HL-60/S4 treated with phorbol 12-myristate 13-acetate at 8.2 ng/mL for 4 days and 3 days (cell line): ENCODE measurements at regions not wholly inside any gene's neighbourhood (a gene's known extent, or its start where the extent isn't known, plus 50 kb on each side); places are given as distances from the start of the nearest gene placed in this dataset.

Experiments used
- in situ Hi-C: fragments of 300-500 bp; cut with MboI; formaldehyde crosslinking; loops from 2 replicates; pipeline ENCODE4 v1.15.0; 2022; ENCODE audit warnings: low sequenced_read_pairs

GRCh38 chr6:169961772-169962561, 210.5 kb downstream of the ERMARD start:
- in situ Hi-C loops, result no loop called here

GRCh38 chr6:169960886-169961611, 209.6 kb downstream of the ERMARD start:
- in situ Hi-C loops, result no loop called here

- in situ Hi-C loops, result no loop called here
Measured at GRCh38 chr6:169960521-169960885, 209.1 kb downstream of the ERMARD start.

GRCh38 chr6:169960003-169960344, 208.6 kb downstream of the ERMARD start:
- in situ Hi-C loops, result no loop called here

GRCh38 chr6:169959136-169960002, 207.9 kb downstream of the ERMARD start:
- in situ Hi-C loops, result no loop called here

- in situ Hi-C loops, result no loop called here
Measured at GRCh38 chr6:169958510-169958909, 207.1 kb downstream of the ERMARD start.

GRCh38 chr6:169957351-169957963, 206.0 kb downstream of the ERMARD start:
- in situ Hi-C loops, result no loop called here

- in situ Hi-C loops, result no loop called here
Measured at GRCh38 chr6:169956580-169956979, 205.2 kb downstream of the ERMARD start.

- in situ Hi-C loops, result no loop called here
Measured at GRCh38 chr6:169955731-169956437, 204.5 kb downstream of the ERMARD start.

- in situ Hi-C loops, result no loop called here
Measured at GRCh38 chr6:169954977-169955376, 203.6 kb downstream of the ERMARD start.

GRCh38 chr6:169953686-169954085, 202.3 kb downstream of the ERMARD start:
- in situ Hi-C loops, result no loop called here

- in situ Hi-C loops, result no loop called here
Measured at GRCh38 chr6:169950558-169950957, 199.1 kb downstream of the ERMARD start.

- in situ Hi-C loops, result no loop called here
Measured at GRCh38 chr6:169949511-169950097, 198.2 kb downstream of the ERMARD start.

- in situ Hi-C loops, result no loop called here
Measured at GRCh38 chr6:169946971-169947370, 195.5 kb downstream of the ERMARD start.

- in situ Hi-C loops, result no loop called here
Measured at GRCh38 chr6:169945117-169945516, 193.7 kb downstream of the ERMARD start.

GRCh38 chr6:169944415-169944814, 193.0 kb downstream of the ERMARD start:
- in situ Hi-C loops, result no loop called here

- in situ Hi-C loops, result no loop called here
Measured at GRCh38 chr6:169944061-169944337, 192.6 kb downstream of the ERMARD start.

- in situ Hi-C loops, result no loop called here
Measured at GRCh38 chr6:169943241-169944060, 192.0 kb downstream of the ERMARD start.

GRCh38 chr6:169942173-169942572, 190.8 kb downstream of the ERMARD start:
- in situ Hi-C loops, result no loop called here
